Stimulated activated CD4-positive, alpha-beta T cell treated with anti-CD3 and anti-CD28 coated beads, Interleukin-1b, Interleukin-23, amount 100 ng/mL, for 4 hours (primary cell): ENCODE measurements at regions not wholly inside any gene's neighbourhood (a gene's known extent, or its start where the extent isn't known, plus 50 kb on each side); places are given as distances from the start of the nearest gene placed in this dataset.

Source experiments
- DNase-seq, 2 donors: peaks; one replicate each; pipeline ENCODE4 v3.0.0-alpha.2; 2020; ENCODE audit warnings: low read depth in 2 of 2

GRCh38 chr14:96979611-96980074 lies 182.5 kb downstream of the VRK1 start:
- no peak for DNase-seq

GRCh38 chr14:96980835-96981234 lies 183.7 kb downstream of the VRK1 start:
- no peak for DNase-seq

- DNase-seq = no peak
These were observed 189.3 kb downstream of the VRK1 start for GRCh38 chr14:96986256-96987085.

- no peak for DNase-seq
These were observed 189.9 kb downstream of the VRK1 start for GRCh38 chr14:96987086-96987474.

- DNase-seq = no peak
These were observed 190.6 kb downstream of the VRK1 start for GRCh38 chr14:96987771-96988170.

- no peak for DNase-seq
These were observed 192.1 kb downstream of the VRK1 start for GRCh38 chr14:96989306-96989705.

GRCh38 chr14:96991226-96991625 lies 194.0 kb downstream of the VRK1 start:
- no peak for DNase-seq

- no peak for DNase-seq
These were observed 197.8 kb downstream of the VRK1 start for GRCh38 chr14:96994999-96995398.

- no peak for DNase-seq
These were observed 200.1 kb downstream of the VRK1 start for GRCh38 chr14:96997269-96997668.

GRCh38 chr14:96997996-96998395 lies 200.8 kb downstream of the VRK1 start:
- DNase-seq = no peak

- no peak for DNase-seq
These were observed 202.5 kb downstream of the VRK1 start for GRCh38 chr14:96999654-97000155.

- DNase-seq = no peak
These were observed 205.3 kb downstream of the VRK1 start for GRCh38 chr14:97002454-97002853.

GRCh38 chr14:97005934-97006333 lies 208.8 kb downstream of the VRK1 start:
- DNase-seq = no peak

- no peak for DNase-seq
These were observed 213.4 kb downstream of the VRK1 start for GRCh38 chr14:97010491-97011160.

GRCh38 chr14:97013878-97014277 lies 216.7 kb downstream of the VRK1 start:
- DNase-seq = no peak

- DNase-seq = no peak
These were observed 223.8 kb downstream of the VRK1 start for GRCh38 chr14:97021001-97021400.

- DNase-seq = no peak
These were observed 224.5 kb downstream of the VRK1 start for GRCh38 chr14:97021571-97022168.

- DNase-seq = no peak
These were observed 225.6 kb downstream of the VRK1 start for GRCh38 chr14:97022741-97023140.

GRCh38 chr14:97023871-97024270 lies 226.7 kb downstream of the VRK1 start:
- no peak for DNase-seq

- no peak for DNase-seq
These were observed 227.1 kb downstream of the VRK1 start for GRCh38 chr14:97024300-97024699.

GRCh38 chr14:97025722-97026121 lies 228.5 kb downstream of the VRK1 start:
- no peak for DNase-seq

- no peak for DNase-seq
These were observed 230.2 kb downstream of the VRK1 start for GRCh38 chr14:97027256-97027999.
